GM12865 (cell line): ENCODE measurements at regions not wholly inside any gene's neighbourhood (a gene's known extent, or its start where the extent isn't known, plus 50 kb on each side); places are given as distances from the start of the nearest gene placed in this dataset.

Experiments
- DNase-seq: peaks from one replicate; pipeline ENCODE4 v3.0.0; 2010; ENCODE audit warnings: low read depth
- H3K4me3 ChIP-seq: 2 replicates; pipeline ENCODE4 v1.5.1; 2011; ENCODE audit warnings: mild to moderate bottlenecking, low read depth, low read length, control low read depth
- TF ChIP-seq, protein P1 (sequence below): IDR thresholded peaks from 2 replicates; pipeline ENCODE4 v1.5.1; 2011; ENCODE audit warnings: low read length, control low read depth, low read depth, inconsistent platforms; ENCODE audit not compliant: insufficient read depth; ENCODE audit errors: missing control alignments

DNA sequence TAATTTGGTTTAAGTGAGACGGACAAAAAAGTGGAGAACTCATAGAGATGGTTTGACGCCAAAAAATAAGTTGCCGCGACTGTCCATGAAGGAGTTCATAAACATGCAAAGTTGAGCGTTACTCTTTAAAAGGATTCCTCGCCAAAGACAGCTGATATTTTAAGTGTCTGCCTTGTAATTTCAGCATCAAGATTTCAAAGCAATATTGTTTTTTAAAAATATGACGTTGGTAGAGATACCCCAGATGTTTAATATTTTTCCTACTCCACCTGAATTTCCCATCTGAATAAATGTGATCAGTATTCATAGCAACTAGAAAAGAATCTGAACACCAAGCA is 155.0 kb downstream of the TUSC7 start:
- DNase-seq, result no peak
- TF ChIP-seq, protein P1, sequence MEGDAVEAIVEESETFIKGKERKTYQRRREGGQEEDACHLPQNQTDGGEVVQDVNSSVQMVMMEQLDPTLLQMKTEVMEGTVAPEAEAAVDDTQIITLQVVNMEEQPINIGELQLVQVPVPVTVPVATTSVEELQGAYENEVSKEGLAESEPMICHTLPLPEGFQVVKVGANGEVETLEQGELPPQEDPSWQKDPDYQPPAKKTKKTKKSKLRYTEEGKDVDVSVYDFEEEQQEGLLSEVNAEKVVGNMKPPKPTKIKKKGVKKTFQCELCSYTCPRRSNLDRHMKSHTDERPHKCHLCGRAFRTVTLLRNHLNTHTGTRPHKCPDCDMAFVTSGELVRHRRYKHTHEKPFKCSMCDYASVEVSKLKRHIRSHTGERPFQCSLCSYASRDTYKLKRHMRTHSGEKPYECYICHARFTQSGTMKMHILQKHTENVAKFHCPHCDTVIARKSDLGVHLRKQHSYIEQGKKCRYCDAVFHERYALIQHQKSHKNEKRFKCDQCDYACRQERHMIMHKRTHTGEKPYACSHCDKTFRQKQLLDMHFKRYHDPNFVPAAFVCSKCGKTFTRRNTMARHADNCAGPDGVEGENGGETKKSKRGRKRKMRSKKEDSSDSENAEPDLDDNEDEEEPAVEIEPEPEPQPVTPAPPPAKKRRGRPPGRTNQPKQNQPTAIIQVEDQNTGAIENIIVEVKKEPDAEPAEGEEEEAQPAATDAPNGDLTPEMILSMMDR, result no peak
- no peak overlapping the region for H3K4me3 ChIP-seq

DNA sequence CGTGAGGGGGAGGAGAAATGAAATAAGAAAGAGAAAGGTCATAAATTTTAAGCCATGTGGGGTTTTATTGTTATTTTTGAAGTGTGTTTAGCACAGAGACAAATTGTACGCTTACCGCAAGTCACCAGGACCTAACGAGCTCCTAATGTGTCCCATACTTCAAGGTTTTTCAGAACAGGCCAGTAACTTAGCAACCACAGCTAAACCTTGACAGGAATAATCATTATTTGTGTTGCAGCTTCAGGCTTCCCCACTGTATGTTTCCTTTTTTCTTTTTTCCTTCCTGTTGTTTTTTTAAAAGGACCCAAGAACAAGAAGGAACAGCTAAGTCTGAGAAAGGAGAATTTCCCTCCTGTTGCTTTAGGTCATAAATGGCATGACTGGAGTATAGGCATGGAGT is 160.8 kb downstream of the TUSC7 start:
- DNase-seq, result no peak
- no peak overlapping the region for H3K4me3 ChIP-seq
- TF ChIP-seq, protein P1, result no peak

DNA sequence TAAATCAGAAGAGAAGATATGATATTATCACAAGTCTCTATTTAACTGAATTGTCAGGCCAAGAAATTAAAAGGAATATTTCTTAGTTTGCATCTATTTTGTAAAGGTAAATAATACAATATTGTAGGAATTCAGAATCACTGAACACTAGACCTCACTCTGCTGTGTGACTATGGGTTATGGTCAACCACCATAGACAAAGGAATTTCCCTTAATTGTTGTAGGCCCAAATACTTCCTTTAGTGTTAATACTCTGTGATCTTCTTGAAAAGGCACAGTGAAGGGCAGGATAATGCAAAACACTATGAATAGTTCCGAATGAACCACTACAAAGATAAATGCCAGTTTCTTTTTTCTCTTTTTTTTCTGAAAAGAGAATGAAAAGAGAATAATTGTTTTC is 162.3 kb downstream of the TUSC7 start:
- no peak for DNase-seq
- TF ChIP-seq, protein P1, result no peak
- H3K4me3 ChIP-seq, result no peak overlapping the region

DNA sequence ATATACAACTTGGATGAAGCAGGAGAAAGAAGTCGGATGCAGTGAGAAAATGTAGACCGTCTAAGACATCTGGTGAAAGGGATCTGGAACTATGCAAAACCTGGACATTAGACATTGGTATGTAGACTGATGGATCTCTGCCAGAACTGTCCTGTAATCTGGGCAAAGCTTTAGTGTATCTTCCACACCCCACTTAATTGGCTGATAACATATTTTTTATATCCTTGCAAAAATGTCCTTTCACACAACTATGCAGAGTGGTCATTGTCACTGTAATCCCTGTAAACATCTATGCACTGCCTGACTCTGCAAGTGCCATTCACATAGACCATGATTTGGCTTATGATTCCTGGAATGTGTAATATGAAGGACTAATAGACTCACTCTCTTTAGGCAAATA is 163.1 kb downstream of the TUSC7 start:
- no peak overlapping the region for H3K4me3 ChIP-seq
- TF ChIP-seq, protein P1, result no peak
- DNase-seq, result no peak

DNA sequence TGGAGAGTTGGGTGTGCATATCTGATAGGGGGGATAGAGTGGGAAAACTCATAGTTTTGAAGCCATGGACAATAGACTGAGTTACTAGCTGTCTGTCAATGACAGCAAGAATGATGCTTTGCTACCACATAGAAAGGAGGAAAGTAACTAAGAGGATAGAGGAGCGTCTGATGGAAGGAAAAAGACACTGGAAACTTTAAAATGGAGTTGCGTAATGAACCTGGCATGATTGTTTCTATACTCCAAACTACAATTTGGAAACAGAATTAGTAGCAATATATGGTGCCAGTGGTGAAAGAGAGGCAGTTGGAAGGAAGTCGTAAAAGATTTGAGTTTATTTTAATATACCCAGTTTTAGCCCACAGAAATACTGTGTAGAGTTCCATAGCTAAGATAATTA is 163.6 kb downstream of the TUSC7 start:
- DNase-seq, result no peak
- TF ChIP-seq, protein P1, result no peak
- no peak overlapping the region for H3K4me3 ChIP-seq

DNA sequence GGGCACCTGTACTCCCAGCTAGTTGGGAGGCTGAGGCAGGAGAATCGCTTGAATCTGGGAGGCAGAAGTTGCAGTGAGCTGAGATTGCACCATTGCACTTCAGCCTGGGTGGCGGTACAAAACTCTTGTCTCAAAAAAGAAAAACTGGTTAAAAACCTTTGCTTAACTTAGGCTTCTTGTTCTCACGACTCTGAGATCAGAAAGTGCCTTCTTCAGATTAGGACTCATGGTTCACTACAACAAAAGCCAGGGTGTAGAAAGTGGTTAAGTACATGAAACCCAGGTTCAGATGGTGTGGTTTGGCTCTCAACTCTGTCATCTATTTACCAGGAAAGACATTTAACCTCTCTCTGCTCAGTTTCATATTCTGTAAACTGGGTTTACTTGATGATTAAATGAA is 168.4 kb downstream of the TUSC7 start:
- TF ChIP-seq, protein P1, result no peak
- peak; percentile 69 for DNase-seq
- H3K4me3 ChIP-seq, result no peak overlapping the region

DNA sequence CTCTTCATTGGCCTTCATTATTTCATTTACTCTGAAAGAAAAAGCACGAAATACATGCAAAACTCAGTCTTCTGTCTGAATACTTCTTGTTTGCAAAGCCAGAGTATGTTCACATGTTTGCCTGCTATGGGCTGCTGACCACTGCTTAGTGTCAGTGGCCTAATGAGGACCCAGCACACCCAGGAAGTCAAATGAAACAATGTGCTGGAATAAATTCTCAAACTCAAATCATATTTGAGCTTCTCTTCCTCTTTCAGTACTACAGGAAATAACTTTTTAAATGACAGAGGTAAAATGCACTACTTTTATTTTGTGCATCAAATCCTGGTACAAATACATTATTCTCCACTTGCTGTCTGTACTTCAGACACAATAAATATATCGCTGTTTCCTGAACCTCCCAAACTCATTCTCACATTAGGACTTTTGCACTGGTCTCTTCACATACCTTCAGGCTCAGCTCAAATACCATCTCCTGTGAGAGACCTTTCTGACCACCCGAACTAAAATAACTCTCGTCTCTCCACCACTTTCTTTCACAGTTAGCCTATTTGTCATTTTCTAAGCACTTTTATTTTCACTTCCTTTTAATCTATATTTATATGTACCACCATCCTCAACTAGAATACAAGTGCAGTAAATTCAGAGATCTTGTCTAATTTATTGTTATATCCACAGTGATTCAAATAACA is 176.8 kb downstream of the TUSC7 start:
- TF ChIP-seq, protein P1, result no peak
- DNase-seq, result peak; percentile 61
- H3K4me3 ChIP-seq, result no peak overlapping the region; the same call in 1 of the 2 replicates
